Erythroblast (primary cell): ENCODE measurements at regions not wholly inside any gene's neighbourhood (a gene's known extent, or its start where the extent isn't known, plus 50 kb on each side); places are given as distances from the start of the nearest gene placed in this dataset.

ENCODE experiments used
- GATA1 ChIP-seq: IDR thresholded peaks from 2 replicates; pipeline ENCODE4 v1.6.1; 2011; ENCODE audit warnings: low read depth, mild to moderate bottlenecking, control low read depth, low read length, moderate library complexity
- POLR2A ChIP-seq: IDR thresholded peaks from 2 replicates; pipeline ENCODE4 v1.6.1; 2011; ENCODE audit warnings: mild to moderate bottlenecking, low read length

DNA sequence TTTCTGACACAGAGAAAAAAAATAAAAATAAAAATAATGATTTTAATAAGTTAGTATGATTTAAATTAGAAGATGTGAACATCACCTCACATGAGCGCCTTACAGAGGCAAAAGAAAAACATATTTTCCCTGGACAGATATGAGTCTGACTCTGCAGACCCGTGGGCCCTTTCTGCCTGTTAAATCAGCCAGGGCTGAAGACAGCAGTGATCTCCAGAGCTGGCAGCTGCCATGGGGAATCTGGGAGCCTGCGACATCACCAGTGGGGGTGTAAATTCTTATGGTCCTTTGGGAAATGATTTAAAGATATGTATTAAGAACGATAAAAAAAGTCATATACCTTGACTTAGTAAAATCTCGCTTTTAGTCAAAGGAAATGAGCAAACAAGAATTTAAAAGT, 65.7 kb upstream of the FOXF1 start:
- no peak for TF ChIP-seq POLR2A
- TF ChIP-seq GATA1, result no peak
